GM10248 (cell line): ENCODE measurements at regions not wholly inside any gene's neighbourhood (a gene's known extent, or its start where the extent isn't known, plus 50 kb on each side); places are given as distances from the start of the nearest gene placed in this dataset.
"Not testable (repeated sequence)": the region's sequence is repeated elsewhere in the genome, so short reads cannot be mapped to it uniquely, and the experiment has no call there.

Experiments
- CTCF ChIA-PET: fragments of 300-600 bp; sonication (Branson Sonifier 250); formaldehyde crosslinking; extraction: SDS; loops from one replicate; lab custom pipeline; 2021; ENCODE audit warnings: antibody characterized with exemption; lab: Yijun Ruan, JAX
- POLR2A ChIA-PET: fragments of 350-650 bp; sonication (Branson Sonifier 250); formaldehyde crosslinking; extraction: SDS; loops from one replicate; lab custom pipeline; 2020; ENCODE audit warnings: antibody characterized with exemption; lab: Yijun Ruan, JAX
- DNase-seq: peaks from one replicate; pipeline ENCODE4 v3.0.0; 2012; ENCODE audit errors: extremely low spot score
- TF ChIP-seq, protein P1 (sequence below): IDR thresholded peaks from 2 replicates; pipeline ENCODE4 v1.5.1; 2012; ENCODE audit warnings: mild to moderate bottlenecking, low read depth; ENCODE audit errors: extremely low read depth, missing control alignments, control extremely low read depth

- no peak for DNase-seq
- TF ChIP-seq, protein P1, sequence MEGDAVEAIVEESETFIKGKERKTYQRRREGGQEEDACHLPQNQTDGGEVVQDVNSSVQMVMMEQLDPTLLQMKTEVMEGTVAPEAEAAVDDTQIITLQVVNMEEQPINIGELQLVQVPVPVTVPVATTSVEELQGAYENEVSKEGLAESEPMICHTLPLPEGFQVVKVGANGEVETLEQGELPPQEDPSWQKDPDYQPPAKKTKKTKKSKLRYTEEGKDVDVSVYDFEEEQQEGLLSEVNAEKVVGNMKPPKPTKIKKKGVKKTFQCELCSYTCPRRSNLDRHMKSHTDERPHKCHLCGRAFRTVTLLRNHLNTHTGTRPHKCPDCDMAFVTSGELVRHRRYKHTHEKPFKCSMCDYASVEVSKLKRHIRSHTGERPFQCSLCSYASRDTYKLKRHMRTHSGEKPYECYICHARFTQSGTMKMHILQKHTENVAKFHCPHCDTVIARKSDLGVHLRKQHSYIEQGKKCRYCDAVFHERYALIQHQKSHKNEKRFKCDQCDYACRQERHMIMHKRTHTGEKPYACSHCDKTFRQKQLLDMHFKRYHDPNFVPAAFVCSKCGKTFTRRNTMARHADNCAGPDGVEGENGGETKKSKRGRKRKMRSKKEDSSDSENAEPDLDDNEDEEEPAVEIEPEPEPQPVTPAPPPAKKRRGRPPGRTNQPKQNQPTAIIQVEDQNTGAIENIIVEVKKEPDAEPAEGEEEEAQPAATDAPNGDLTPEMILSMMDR, result no peak
- ChIA-PET CTCF (no interaction called here), POLR2A (no interaction called here)
Observed at GRCh38 chrX:111581086-111581485, 69.6 kb downstream of the SERTM2 start.

GRCh38 chrX:111585337-111585736, 73.9 kb downstream of the SERTM2 start:
- TF ChIP-seq, protein P1, result no peak
- POLR2A ChIA-PET, result no interaction called here
- DNase-seq, result no peak
- CTCF ChIA-PET, result no interaction called here

- DNase-seq, CTCF ChIA-PET, POLR2A ChIA-PET: not testable (repeated sequence)
Observed at GRCh38 chrX:111594348-111594877, 83.0 kb downstream of the SERTM2 start.

DNA sequence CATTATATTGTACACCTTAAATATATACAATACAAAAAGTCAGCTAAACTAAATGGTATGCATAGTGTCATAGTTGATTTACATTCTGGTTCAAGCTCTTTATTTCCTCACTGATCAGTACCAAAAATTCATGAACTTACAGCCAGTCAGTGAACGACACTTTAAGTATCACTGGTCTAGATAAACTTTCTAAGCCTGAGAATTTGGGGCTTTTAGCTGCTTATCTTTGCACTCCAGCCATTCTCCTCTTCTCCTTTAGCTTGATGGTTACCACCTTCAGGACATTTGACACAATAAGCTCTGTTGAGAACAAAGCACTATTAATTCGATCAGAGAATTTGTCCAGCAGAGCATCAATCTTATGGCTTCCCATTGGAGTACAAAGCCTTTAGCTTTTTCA, 83.0 kb upstream of the ALG13 start:
- no peak for DNase-seq
- ChIA-PET POLR2A (no interaction called here), CTCF (interaction anchor here (1.0 kb wide), 1 partner anchor 48 kb away, joined by 3 read pairs; no protein-coding TSS in a partner anchor)
- TF ChIP-seq, protein P1, result no peak

DNA sequence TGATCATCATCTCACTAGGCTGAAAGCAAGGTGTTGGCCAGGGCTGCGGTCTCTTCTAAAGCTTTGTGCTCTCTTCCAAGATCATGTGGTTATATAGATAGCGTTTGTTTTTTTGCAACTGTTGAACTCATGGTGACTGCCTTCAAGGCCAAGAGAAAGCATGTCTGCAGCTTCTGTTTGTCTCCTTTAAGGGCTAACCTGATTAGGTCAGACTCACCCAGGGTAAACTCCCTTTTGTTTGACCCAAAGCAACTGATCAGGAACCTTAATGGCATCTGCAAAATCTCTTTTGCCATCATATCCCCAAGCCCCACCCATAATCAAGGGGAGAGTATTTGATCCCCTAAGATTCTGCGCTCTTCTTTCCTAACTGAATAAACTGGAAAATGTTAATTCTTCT, 72.2 kb upstream of the ALG13 start:
- CTCF ChIA-PET, result interaction anchor here (0.9 kb wide), 1 partner anchor 44 kb away, joined by 3 read pairs; no protein-coding TSS in a partner anchor
- no peak for DNase-seq
- TF ChIP-seq, protein P1, result no peak
- POLR2A ChIA-PET, result no interaction called here

GRCh38 chrX:111609206-111609605, 71.8 kb upstream of the ALG13 start:
- DNase-seq, result no peak
- POLR2A ChIA-PET, result no interaction called here
- CTCF ChIA-PET, result interaction anchor here (0.9 kb wide), 1 partner anchor 45 kb away, joined by 3 read pairs; no protein-coding TSS in a partner anchor
- TF ChIP-seq, protein P1, result no peak

DNA sequence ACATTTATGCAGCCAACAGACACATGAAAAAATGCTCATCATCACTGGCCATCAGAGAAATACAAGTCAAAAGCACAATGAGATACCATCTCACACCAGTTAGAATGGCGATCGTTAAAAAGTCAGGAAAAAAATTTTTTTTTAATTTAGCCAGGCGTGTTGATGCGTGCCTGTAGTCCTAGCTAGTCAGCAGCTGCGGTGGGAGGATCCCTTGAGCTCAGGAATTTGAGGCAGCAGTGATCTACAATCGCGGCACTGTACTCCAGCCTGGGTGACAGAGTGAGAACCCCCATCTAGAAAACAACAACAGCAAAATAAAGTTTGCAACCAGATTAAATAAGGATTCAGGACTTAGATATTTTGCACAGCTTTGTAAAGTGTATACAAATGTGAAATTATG, 65.7 kb upstream of the ALG13 start:
- DNase-seq, result no peak
- ChIA-PET CTCF (no interaction called here), POLR2A (no interaction called here)
- TF ChIP-seq, protein P1, result no peak
